ENCODE measurements at regions not wholly inside any gene's neighbourhood (a gene's known extent, or its start where the extent isn't known, plus 50 kb on each side); places are given as distances from the start of the nearest gene placed in this dataset.
"Not testable (repeated sequence)": the region's sequence is repeated elsewhere in the genome, so short reads cannot be mapped to it uniquely, and the experiment has no call there.

- Mint-ChIP-seq H3K27ac (no peak overlapping the region), H3K9me3 (peaks cover 0 to 27% (median 21%) of the 10 kb centered on the region in 9 donors), H3K4me1 (peaks cover 5 to 22% (median 11%) of the 10 kb centered on the region in 4 donors), H3K36me3 (peaks cover 0 to 18% (median 8%) of the 10 kb centered on the region in 3 donors), H3K4me3 (no peak overlapping the region), H3K27me3 (peaks cover 33 to 69% (median 51%) of the 10 kb centered on the region in 5 donors)
- POLR2A ChIA-PET, result no interaction called here
- DNase-seq (no peak), ATAC-seq (no peak)
Measured at GRCh38 chr1:47529520-47530098, 91.8 kb downstream of the FOXD2 start.

DNA sequence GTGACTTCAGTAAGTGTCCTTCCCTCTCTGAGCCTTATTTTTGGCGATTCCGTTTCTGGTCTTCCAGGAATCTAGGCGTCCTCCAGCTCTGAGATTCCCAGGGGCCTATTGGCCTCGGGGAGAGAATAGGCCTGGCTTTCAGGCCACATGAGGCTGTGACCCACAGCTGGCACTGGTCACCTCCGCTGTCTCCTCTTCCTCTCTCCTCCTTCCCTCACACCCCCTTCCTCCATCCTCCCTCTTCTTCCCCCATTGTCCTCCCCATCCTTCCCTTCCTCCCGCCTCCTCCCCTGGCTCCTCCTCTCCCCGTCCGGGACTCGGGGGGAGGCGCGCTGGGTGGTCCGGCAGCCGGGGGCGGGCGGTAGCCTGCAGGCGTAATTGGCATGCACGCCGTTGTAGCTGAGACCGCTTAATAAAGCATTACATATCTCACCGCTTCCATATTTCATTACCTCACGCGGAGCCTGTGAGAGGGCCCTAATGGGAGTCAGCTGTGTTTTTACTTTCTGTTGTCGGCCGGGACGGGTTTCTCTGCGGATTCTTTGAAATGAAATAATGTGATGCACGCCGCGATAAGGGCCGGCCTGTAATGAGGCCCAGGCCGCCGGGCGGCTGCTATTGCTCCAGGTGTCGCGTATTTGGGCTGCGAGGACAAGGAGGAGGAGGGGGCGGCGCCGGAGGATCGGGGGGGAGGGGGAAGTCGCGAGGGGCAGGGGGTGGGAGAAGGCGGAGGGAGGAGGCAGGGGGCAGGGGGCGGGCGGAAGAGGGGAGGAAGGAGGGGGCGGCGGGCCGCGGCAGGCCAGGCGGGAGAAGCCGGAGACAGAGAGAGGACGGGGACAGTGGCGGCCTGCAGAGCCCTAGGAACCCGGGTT, 95.3 kb downstream of the FOXD2 start:
- peak overlapping the region in 4 of 10 donors; percentile 41 to 73 (median 54) for H3K27ac Mint-ChIP-seq
- H3K27me3 Mint-ChIP-seq, result peaks cover 28 to 65% (median 49%) of the 10 kb centered on the region in 5 donors
- DNase-seq, result no peak
- peaks cover 0 to 15% (median 6%) of the 10 kb centered on the region in 3 donors for H3K36me3 Mint-ChIP-seq
- H3K4me3 Mint-ChIP-seq, result peak overlapping the region; percentile 61 to 92 (median 82)
- H3K4me1 Mint-ChIP-seq, result peaks cover 5 to 26% (median 14%) of the 10 kb centered on the region in 4 donors
- POLR2A ChIA-PET, result no interaction called here
- ATAC-seq, result peak in 1 of 2 donors; percentile 48
- H3K9me3 Mint-ChIP-seq, result peaks cover 0 to 21% (median 15%) of the 10 kb centered on the region in 9 donors

GRCh38 chr1:47533793-47534328, 96.0 kb downstream of the FOXD2 start:
- Mint-ChIP-seq H3K9me3 (peaks cover 0 to 16% (median 11%) of the 10 kb centered on the region in 9 donors), H3K27me3 (peaks cover 30 to 66% (median 53%) of the 10 kb centered on the region in 5 donors), H3K4me1 (peaks cover 5 to 26% (median 14%) of the 10 kb centered on the region in 4 donors), H3K27ac (peak overlapping the region in 2 of 10 donors; percentile 34 to 41), H3K4me3 (peak overlapping the region in 9 of 10 donors; percentile 5 to 92 (median 55)), H3K36me3 (peaks cover 0 to 10% (median 6%) of the 10 kb centered on the region in 3 donors)
- ATAC-seq (no peak), DNase-seq (no peak)
- POLR2A ChIA-PET, result no interaction called here

DNA sequence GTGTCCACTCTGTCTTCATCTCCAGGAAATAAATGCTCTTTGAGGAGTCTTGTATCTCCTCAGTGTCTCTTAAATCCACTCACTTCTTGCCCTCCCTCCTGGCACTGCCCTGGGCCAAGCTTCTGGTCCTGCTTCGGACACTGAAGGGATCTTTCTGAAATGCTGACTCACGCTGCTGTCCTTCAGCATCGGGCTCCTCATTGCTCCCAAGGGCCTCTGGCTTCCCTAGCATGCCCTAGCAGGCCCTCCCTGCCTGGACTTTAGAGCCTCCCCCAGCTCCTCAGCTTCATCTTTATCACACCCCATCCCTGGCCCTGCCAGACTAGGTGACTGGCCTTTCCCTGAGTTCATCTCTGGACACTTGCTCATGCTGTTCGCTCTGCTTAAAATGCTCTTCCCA, 96.6 kb downstream of the FOXD2 start:
- POLR2A ChIA-PET, result no interaction called here
- peaks cover 0 to 4% (median 2%) of the 10 kb centered on the region in 3 donors for H3K36me3 Mint-ChIP-seq
- peaks cover 0 to 10% (median 5%) of the 10 kb centered on the region in 9 donors for H3K9me3 Mint-ChIP-seq
- DNase-seq, result no peak
- ATAC-seq, result no peak
- H3K27ac Mint-ChIP-seq, result no peak overlapping the region
- peak overlapping the region; percentile 25 to 92 (median 52) for H3K4me3 Mint-ChIP-seq
- peaks cover 29 to 66% (median 53%) of the 10 kb centered on the region in 5 donors for H3K27me3 Mint-ChIP-seq
- H3K4me1 Mint-ChIP-seq, result peaks cover 5 to 26% (median 14%) of the 10 kb centered on the region in 4 donors

- POLR2A ChIA-PET, result no interaction called here
- Mint-ChIP-seq H3K27ac (no peak overlapping the region), H3K4me3 (no peak overlapping the region), H3K9me3 (peaks cover 0 to 3% (median under 1%) of the 10 kb centered on the region in 9 donors), H3K36me3 (peaks cover 0 to 2% (median 0%) of the 10 kb centered on the region in 3 donors), H3K27me3 (peaks cover 35 to 64% (median 48%) of the 10 kb centered on the region in 5 donors), H3K4me1 (peaks cover 5 to 26% (median 14%) of the 10 kb centered on the region in 4 donors)
- DNase-seq, result no peak
- ATAC-seq, result no peak
Measured at GRCh38 chr1:47536646-47537118, 98.8 kb downstream of the FOXD2 start.

- POLR2A ChIA-PET, result no interaction called here
- Mint-ChIP-seq H3K27ac (no peak overlapping the region), H3K4me3 (no peak overlapping the region), H3K36me3 (peaks cover 0 to 7% (median 0%) of the 10 kb centered on the region in 3 donors), H3K9me3 (peaks cover 0 to 8% (median 3%) of the 10 kb centered on the region in 9 donors), H3K4me1 (peaks cover 5 to 26% (median 14%) of the 10 kb centered on the region in 4 donors), H3K27me3 (peaks cover 37 to 68% (median 50%) of the 10 kb centered on the region in 5 donors)
- DNase-seq, result no peak
- no peak for ATAC-seq
Measured at GRCh38 chr1:47537268-47537667, 99.4 kb downstream of the FOXD2 start.

DNA sequence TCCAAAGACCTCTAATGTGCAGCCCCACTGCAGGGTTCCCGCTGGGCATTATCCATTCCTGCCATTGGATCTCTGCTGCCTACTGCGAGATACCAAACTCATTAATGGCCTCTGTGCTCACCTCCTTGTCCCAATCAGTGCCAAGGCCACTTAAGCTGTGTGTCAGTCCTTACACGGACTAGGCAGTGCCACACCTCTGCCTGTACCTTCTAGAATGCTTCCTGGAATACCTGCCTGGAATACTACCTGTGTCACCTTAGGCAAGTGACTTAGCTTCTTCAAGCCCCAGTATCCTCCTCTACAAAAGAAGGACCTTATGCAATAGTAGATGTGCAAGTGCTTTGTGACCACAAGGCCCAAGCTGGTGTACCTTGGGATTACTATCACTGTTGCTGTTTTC, 100.1 kb downstream of the FOXD2 start:
- ATAC-seq (no peak), DNase-seq (no peak)
- no peak overlapping the region for H3K27ac Mint-ChIP-seq
- POLR2A ChIA-PET, result no interaction called here
- peaks cover 5 to 20% (median 13%) of the 10 kb centered on the region in 4 donors for H3K4me1 Mint-ChIP-seq
- H3K4me3 Mint-ChIP-seq, result no peak overlapping the region
- H3K27me3 Mint-ChIP-seq, result peaks cover 35 to 65% (median 45%) of the 10 kb centered on the region in 5 donors
- H3K9me3 Mint-ChIP-seq, result peaks cover 0 to 8% (median 3%) of the 10 kb centered on the region in 9 donors
- H3K36me3 Mint-ChIP-seq, result peaks cover 0 to 7% (median 0%) of the 10 kb centered on the region in 3 donors

DNA sequence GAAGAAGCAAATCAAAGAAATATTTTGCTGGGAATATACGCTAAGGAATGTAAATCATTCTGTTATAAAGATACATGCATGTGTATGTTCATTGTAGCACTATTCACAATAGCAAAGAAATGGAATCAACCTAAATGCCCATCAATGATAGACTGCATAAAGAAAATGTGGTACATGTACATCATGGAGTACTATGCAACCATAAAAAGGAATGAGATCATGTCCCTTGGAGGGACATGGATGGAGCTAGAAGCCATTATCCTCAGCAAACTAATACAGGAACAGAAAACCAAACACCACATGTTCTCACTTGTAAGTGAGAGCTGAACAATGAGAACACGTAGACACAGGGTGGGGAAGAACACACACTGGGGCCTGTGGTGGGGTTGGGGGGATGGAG, 100.7 kb downstream of the FOXD2 start:
- H3K4me3 Mint-ChIP-seq, POLR2A ChIA-PET, ATAC-seq, H3K27ac Mint-ChIP-seq, DNase-seq, H3K9me3 Mint-ChIP-seq, H3K36me3 Mint-ChIP-seq: not testable (repeated sequence)
- peaks cover 5 to 15% (median 10%) of the 10 kb centered on the region in 4 donors for H3K4me1 Mint-ChIP-seq
- H3K27me3 Mint-ChIP-seq, result peaks cover 35 to 60% (median 46%) of the 10 kb centered on the region in 5 donors

DNA sequence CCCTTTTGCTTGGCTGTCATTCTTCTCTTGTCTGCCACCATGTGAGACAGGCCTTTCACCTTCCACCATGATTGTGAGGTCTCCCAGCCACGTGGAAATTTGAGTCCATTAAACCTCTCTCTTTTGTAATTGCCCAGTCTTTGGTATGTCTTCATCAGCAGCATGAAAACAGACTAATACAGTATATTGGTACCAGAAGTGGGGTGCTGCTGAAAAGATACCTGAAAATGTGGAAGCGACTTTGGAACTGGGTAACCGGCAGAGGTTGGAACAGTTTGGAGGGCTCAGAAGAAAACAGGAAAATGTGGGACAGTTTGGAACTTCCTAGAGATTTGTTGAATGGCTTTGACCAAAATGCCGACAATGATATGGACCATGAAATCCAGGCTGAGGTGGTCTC, 103.9 kb downstream of the FOXD2 start:
- H3K27me3 Mint-ChIP-seq, result peaks cover 19 to 56% (median 35%) of the 10 kb centered on the region in 5 donors
- DNase-seq, ATAC-seq, H3K27ac Mint-ChIP-seq, H3K4me1 Mint-ChIP-seq, H3K4me3 Mint-ChIP-seq, H3K9me3 Mint-ChIP-seq, H3K36me3 Mint-ChIP-seq, POLR2A ChIA-PET: not testable (repeated sequence)

DNA sequence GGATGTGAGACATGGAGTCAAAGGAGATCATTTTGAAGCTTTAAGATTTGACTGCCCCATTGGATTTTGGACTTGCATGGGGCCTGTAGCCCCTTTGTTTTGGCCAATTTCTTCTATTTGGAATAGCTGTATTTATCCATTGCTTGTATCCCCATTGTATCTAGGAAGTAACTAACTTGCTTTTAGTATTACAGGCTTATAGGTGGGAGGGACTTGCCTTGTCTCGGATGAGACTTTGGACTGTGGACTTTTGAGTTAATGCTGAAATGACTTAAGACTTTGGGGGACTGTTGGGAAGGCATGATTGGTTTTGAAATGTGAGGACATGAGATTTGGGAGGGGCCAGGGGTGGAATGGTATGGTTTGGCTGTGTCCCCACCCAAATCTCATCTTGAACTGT, 105.2 kb downstream of the FOXD2 start:
- peaks cover 21 to 53% (median 33%) of the 10 kb centered on the region in 5 donors for H3K27me3 Mint-ChIP-seq
- POLR2A ChIA-PET, result not testable (repeated sequence)

GRCh38 chr1:47545912-47546483, 108.2 kb downstream of the FOXD2 start:
- Mint-ChIP-seq H3K36me3 (peaks cover 0 to 7% (median 0%) of the 10 kb centered on the region in 3 donors), H3K9me3 (peaks cover 0 to 8% (median 3%) of the 10 kb centered on the region in 9 donors), H3K27ac (no peak overlapping the region), H3K27me3 (peaks cover 16 to 37% (median 27%) of the 10 kb centered on the region in 5 donors), H3K4me1 (no peaks in the 10 kb centered on the region), H3K4me3 (no peak overlapping the region)
- no peak for DNase-seq
- POLR2A ChIA-PET, result no interaction called here
- ATAC-seq, result no peak

More for the DNA sequence above, 105.2 kb downstream of the FOXD2 start:
- H3K9me3 Mint-ChIP-seq, DNase-seq, ATAC-seq, H3K36me3 Mint-ChIP-seq, H3K4me3 Mint-ChIP-seq, H3K27ac Mint-ChIP-seq, H3K4me1 Mint-ChIP-seq: not testable (repeated sequence)

All from naive thymus-derived CD8-positive, alpha-beta T cell (primary cell).